Loucy (cell line): ENCODE measurements at regions not wholly inside any gene's neighbourhood (a gene's known extent, or its start where the extent isn't known, plus 50 kb on each side); places are given as distances from the start of the nearest gene placed in this dataset.

Source experiments
- EZH2phosphoT487 ChIP-seq: fragments of 200-600 bp; IDR thresholded peaks from 2 replicates; pipeline ENCODE4 v1.6.1; 2018; ENCODE audit warnings: antibody characterized with exemption, mild to moderate bottlenecking, moderate library complexity, borderline replicate concordance
- TF ChIP-seq, protein P1 (sequence below): fragments of 200-600 bp; sonication (generic); conservative IDR thresholded peaks from 2 replicates; pipeline ENCODE4 v1.5.1; 2014; ENCODE audit warnings: mild to moderate bottlenecking, antibody characterized with exemption, low read length

DNA sequence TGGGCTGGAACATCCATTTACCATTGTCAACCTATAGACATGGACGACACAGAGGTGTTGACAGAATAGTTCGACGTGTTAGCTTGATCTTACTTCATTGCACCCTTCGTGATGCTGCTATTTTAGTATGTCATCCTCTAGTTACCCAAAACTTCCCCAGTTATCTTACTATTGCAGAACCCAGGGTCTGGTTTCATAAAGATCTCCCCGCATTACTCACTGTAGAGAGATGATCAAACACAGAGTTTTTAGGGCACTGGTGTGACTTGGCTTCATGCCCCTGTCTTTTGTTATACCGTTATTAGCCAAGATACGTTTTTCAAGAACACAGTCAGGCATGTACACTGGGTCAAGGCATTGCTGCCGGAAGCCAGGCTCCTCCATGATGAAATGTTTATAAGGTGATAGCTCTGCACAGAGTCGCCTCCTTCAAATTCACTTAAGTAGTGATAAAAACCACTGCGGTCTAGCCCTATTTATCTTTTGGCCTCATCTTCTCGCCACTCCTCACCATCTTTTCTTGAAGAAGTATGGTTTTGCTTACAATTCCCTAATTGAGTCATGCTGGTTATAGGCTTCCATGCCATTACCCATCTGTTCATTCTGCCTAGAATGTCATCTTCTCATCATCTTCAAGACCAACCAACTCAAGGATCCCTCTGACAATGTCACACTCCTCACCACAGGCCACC lies 1127.9 kb downstream of the VRK1 start:
- TF ChIP-seq, protein P1, sequence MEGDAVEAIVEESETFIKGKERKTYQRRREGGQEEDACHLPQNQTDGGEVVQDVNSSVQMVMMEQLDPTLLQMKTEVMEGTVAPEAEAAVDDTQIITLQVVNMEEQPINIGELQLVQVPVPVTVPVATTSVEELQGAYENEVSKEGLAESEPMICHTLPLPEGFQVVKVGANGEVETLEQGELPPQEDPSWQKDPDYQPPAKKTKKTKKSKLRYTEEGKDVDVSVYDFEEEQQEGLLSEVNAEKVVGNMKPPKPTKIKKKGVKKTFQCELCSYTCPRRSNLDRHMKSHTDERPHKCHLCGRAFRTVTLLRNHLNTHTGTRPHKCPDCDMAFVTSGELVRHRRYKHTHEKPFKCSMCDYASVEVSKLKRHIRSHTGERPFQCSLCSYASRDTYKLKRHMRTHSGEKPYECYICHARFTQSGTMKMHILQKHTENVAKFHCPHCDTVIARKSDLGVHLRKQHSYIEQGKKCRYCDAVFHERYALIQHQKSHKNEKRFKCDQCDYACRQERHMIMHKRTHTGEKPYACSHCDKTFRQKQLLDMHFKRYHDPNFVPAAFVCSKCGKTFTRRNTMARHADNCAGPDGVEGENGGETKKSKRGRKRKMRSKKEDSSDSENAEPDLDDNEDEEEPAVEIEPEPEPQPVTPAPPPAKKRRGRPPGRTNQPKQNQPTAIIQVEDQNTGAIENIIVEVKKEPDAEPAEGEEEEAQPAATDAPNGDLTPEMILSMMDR, result no peak
- no peak for TF ChIP-seq EZH2phosphoT487
